Muscle of leg (tissue), 3 donors: ENCODE measurements at regions not wholly inside any gene's neighbourhood (a gene's known extent, or its start where the extent isn't known, plus 50 kb on each side); places are given as distances from the start of the nearest gene placed in this dataset.
A peak's percentile ranks its signal among the peaks of the same experiment; 100 is the strongest.
"Not testable (repeated sequence)": the region's sequence is repeated elsewhere in the genome, so short reads cannot be mapped to it uniquely, and the experiment has no call there.

Experiments
- DNase-seq: peaks from one replicate; pipeline ENCODE4 v3.0.0; 2013
- H3K27ac ChIP-seq: one replicate; pipeline ENCODE4 v1.5.1; 2013; ENCODE audit warnings: mild to moderate bottlenecking, low read length, control low read depth
- H3K27me3 ChIP-seq: one replicate; pipeline ENCODE4 v1.6.1; 2013; ENCODE audit warnings: low read length; ENCODE audit not compliant: control insufficient read depth, insufficient read depth
- H3K36me3 ChIP-seq: one replicate; pipeline ENCODE4 v1.6.1; 2013; ENCODE audit warnings: low read length; ENCODE audit not compliant: control insufficient read depth, insufficient read depth
- H3K4me1 ChIP-seq: one replicate; pipeline ENCODE4 v1.6.1; 2013; ENCODE audit warnings: low read length; ENCODE audit not compliant: control insufficient read depth, insufficient read depth
- H3K4me3 ChIP-seq: one replicate; pipeline ENCODE4 v1.5.1; 2013; ENCODE audit warnings: low read length, control low read depth
- H3K9me3 ChIP-seq: replicated peaks from 2 replicates; pipeline ENCODE4 v1.6.1; 2013; ENCODE audit warnings: low read depth, low read length; ENCODE audit not compliant: control insufficient read depth
- WGBS: methylation state at CpG from one replicate; pipeline ENCODE4 v1.1.5; 2013; ENCODE audit warnings: missing lambda C conversion rate; ENCODE audit not compliant: insufficient coverage; 5-methylcytosine and 5-hydroxymethylcytosine counted together

DNA sequence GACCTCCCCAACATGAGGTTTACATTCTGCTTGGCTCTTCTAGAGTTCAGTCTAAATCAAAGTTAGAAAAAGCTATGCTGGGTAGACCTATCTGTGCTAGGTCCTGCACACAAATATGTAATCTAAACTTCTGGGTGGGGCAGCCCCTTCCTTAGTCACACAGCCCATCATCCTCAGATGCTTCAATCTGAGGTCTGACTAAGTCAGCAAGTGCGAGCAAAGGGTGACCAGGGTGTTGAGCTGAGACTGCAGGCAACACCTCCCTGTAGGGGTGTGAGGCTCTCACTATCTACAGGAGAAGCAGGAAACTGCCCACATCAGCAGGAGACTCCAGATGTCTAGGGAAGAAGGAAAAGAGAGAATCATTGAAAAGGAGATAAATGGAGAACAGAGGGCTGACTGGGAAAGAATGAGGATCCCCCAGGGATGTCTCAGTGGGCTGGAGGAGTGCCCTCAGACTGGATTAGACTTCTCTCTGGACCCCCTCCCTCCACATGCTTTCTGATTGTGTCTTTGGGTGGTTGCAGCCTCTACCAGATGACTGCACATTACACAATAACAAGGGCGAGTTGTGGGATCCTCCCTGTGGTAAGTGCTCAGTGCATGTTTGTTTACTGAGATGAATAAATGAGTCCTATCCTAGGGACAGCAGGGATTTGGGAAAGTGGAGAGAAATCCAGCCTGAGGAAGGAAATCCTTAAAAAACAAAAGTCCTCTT lies 266.2 kb upstream of the PLET1 start:
- Histone ChIP-seq H3K4me1 (peaks cover 25% of the 10 kb centered on the region), H3K27ac (no peak overlapping the region), H3K9me3 (no peaks in the 10 kb centered on the region), H3K27me3 (peaks cover 9% of the 10 kb centered on the region), H3K4me3 (no peak overlapping the region), H3K36me3 (no peaks in the 10 kb centered on the region)
- no peak for DNase-seq
- no CpG with 5 or more reads among the region's 2 CpGs for WGBS

DNA sequence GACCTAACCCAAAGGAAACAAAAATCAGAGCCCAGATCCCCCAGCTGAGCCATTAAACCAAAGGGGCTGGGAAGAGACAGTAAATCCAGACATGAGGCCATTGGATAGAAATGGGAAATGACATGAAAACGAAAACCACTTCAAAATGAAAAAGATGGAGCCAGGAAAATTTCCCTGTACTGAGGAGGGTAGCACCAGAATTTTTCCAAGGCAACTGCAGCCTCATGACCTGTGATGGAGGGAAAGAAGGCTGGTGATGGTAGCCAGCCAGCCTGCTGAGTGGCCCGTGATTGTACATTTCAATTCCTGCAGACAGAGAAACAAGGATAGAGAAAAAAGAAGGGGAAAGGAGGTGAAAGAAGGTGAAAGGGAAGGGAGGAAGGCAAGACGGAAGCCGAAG lies 268.4 kb upstream of the PLET1 start:
- peaks cover 23% of the 10 kb centered on the region for H3K4me1 ChIP-seq
- peaks cover 18% of the 10 kb centered on the region for H3K27me3 ChIP-seq
- no peak overlapping the region for H3K4me3 ChIP-seq
- DNase-seq, result no peak
- no peak overlapping the region for H3K27ac ChIP-seq
- no peaks in the 10 kb centered on the region for H3K9me3 ChIP-seq
- 100% methylated on average over 1 of the region's 4 CpGs for WGBS
- no peaks in the 10 kb centered on the region for H3K36me3 ChIP-seq

DNA sequence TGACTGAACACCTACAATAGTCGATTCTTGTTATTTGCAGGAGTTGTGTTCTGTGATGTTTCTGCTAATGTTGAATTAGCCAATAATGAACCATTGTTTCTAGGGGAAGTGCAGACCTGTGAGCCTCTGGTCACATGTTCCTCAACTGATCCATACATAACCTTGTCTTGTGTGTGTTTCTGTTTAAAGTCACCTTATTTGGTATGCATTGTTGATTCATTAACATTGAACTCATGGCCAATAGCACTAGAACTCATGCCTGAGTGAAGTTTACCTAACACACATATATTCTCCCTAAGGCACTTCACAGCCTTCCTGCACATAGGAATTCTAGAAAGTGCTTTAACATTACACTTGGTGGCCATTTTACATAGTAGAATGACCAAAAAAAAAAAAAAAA lies 271.8 kb upstream of the PLET1 start:
- H3K27me3 ChIP-seq, result peaks cover 23% of the 10 kb centered on the region
- no CpG with 5 or more reads among the region's 1 CpG for WGBS

DNA sequence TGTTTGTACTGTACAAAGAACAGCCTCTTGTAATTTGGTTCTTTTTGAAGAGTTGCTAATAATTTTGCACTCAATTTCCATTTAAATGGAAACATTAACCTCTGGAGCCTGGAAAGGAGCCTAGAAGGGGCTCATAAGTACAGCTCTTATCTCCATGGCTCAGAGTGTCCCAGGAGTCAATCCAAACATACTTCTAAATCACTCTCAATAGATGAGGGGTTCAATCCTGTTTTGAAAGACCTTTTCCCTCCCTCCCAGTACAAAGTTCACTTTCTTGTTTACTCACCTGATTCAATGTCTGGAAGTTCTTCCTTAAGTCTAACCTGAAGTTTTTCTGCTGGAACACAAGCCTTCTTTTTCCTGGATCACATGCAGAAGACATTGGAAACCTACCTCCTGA lies 273.0 kb upstream of the PLET1 start:
- Histone ChIP-seq H3K36me3 (no peaks in the 10 kb centered on the region), H3K9me3 (no peaks in the 10 kb centered on the region), H3K4me1 (peaks cover 4% of the 10 kb centered on the region), H3K27me3 (peaks cover 23% of the 10 kb centered on the region), H3K4me3 (no peak overlapping the region), H3K27ac (no peak overlapping the region)
- DNase-seq, result no peak

More for the DNA sequence above, 271.8 kb upstream of the PLET1 start:
- DNase-seq, result no peak
- Histone ChIP-seq H3K4me3 (no peak overlapping the region), H3K36me3 (no peaks in the 10 kb centered on the region), H3K4me1 (no peaks in the 10 kb centered on the region), H3K27ac (no peak overlapping the region), H3K9me3 (no peaks in the 10 kb centered on the region)

DNA sequence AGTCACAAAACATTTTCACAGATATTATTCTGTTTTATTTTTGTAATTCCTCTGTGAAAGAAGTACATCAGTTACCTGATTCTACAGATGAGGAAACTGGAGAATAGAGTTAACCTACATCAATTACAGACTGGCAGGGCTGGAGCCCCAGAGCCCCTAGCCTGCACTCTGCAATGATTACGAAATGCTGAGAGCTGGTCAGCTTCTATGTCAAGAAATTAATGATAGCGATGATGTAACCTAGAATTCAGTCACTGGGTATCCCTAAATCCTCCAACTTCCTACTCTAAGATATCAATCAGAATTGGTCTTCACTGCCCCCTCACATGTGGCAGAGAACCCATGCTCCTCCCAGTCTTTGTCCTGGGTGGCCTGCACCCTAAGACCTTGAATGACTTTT lies 273.5 kb upstream of the PLET1 start:
- 100% methylated on average over 1 of the region's 2 CpGs for WGBS

DNA sequence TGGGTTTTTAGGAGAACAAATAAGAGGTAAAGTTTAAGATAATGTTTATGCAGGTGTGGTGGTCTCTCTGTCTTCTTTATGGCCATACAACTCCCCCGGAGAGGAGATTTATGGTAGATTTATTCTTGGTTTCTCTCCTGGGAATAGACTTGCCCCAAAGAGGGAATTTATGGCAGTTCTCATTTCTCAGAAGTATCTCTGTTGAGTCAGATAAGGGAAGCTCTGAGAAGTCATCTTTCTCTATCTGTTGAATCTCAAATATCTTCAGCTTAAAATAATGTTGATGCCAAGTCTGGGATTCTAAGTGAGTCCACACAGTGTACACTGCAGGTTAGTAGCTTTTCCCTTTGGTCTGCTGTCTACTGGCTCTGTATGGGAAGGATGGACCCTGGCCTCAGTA lies 276.4 kb upstream of the PLET1 start:
- Histone ChIP-seq H3K27me3 (peaks cover 17% of the 10 kb centered on the region), H3K4me3 (no peak overlapping the region), H3K36me3 (no peaks in the 10 kb centered on the region), H3K9me3 (no peaks in the 10 kb centered on the region), H3K27ac (no peak overlapping the region), H3K4me1 (peaks cover 16% of the 10 kb centered on the region)
- no peak for DNase-seq
- WGBS, result no CpG with 5 or more reads among the region's 1 CpG

More for the DNA sequence above, 273.5 kb upstream of the PLET1 start:
- Histone ChIP-seq H3K9me3 (no peaks in the 10 kb centered on the region), H3K4me1 (peaks cover 9% of the 10 kb centered on the region), H3K27me3 (peaks cover 21% of the 10 kb centered on the region), H3K4me3 (no peak overlapping the region), H3K36me3 (no peaks in the 10 kb centered on the region), H3K27ac (no peak overlapping the region)
- DNase-seq, result no peak

DNA sequence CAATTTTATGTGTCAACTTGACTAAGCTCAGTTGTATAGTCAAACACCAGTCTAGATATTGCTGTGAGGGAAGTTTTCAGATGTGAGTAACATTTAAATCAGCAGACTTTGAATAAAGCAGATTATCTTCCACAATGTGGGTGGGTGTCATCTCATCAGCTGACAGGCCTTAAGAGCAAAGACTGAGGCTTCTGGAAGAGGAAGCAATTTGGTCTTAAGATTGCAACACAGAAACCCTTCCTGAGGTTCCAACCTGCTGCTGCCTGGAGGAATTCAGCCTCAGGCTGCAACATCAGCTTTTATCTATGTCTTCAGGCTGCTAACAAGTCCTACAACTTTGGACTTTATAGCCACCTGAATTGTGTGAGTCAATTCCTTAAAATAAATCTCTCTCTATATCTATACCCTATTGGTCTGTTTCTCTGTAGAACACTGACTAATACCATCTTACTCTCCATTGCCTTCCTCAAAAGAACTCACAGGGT lies 277.2 kb upstream of the PLET1 start:
- Histone ChIP-seq H3K4me1 (peaks cover 18% of the 10 kb centered on the region), H3K27me3 (peaks cover 16% of the 10 kb centered on the region), H3K36me3 (no peaks in the 10 kb centered on the region), H3K4me3 (no peak overlapping the region), H3K9me3 (no peaks in the 10 kb centered on the region), H3K27ac (no peak overlapping the region)
- no peak for DNase-seq

DNA sequence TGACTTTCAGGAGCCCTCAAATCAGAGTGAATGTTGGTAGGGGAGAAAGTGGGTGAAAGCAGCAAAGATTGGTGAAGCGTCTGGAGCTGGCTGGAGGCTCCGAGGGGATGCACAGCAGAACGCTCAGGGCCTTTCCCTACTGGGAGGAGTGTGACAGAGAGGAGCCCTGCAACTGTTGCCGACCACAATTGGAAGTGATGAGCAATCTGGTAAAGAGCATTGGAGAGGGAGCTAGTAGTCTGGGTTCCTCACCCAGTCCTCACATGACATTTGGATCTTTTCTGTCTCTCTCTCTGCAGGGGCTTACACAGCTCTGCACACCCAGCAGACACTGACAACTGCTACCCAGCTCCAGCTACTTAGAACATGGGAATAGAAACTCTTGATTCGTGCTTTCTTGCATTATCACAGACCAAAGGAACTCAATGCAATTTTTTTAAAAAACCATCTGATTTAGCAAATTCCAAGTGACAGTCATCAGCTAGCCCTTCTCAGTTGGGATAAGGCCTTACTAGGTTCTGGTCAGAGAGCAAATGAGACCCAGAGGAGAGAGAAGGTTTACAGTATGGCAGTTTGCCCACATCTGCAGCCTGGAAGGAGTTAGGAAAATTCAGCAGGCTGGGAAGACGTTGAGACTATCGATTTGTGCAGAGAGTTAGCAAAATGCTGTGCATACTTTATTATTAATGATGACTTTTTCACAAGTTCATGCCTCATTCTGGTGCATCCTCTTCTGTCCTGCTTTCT lies 278.0 kb upstream of the PLET1 start:
- DNase-seq, result peak; percentile 80
- H3K4me3 ChIP-seq, result no peak overlapping the region
- H3K9me3 ChIP-seq, result no peaks in the 10 kb centered on the region
- WGBS, result 46% methylated on average over 5 of the region's 7 CpGs
- H3K27me3 ChIP-seq, result peaks cover 11% of the 10 kb centered on the region
- no peak overlapping the region for H3K27ac ChIP-seq
- no peaks in the 10 kb centered on the region for H3K36me3 ChIP-seq
- peaks cover 18% of the 10 kb centered on the region for H3K4me1 ChIP-seq

DNA sequence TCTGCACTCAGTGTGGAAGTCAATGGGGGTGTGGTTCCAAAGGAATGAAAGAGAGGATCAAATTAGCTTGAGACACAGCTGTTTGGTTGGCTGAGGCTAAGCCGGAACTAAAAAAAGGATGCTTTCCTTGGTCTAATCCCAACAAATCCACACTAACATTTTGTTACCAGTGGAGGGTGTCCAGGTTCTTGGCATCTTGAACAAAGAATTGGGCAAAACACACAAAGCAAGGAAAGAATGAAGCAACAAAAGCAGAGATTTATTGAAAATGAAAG lies 278.6 kb upstream of the PLET1 start:
- H3K27ac ChIP-seq, H3K9me3 ChIP-seq, H3K27me3 ChIP-seq, H3K4me3 ChIP-seq, H3K36me3 ChIP-seq: not testable (repeated sequence)
- DNase-seq, result peak; percentile 79
- peaks cover 18% of the 10 kb centered on the region for H3K4me1 ChIP-seq
- no CpG with 5 or more reads among the region's 1 CpG for WGBS

DNA sequence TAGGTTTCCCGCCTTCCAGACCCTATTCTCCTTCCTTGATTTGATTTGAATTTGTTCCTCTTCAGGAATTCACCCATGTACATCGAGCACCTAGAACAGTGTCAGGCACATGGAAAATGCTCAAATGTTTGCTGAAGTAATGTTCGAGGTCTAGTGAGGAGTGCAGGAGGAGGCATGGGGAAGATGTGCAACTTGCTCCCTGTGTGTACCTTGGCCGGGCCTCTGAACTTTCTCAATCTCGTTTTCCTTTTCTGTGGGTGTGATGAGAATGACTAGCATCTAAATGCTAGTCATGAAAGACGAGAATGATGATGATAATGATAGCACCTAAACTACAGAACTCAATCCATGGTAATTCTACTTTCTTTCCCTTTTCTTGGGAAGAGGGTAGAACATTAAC lies 279.1 kb upstream of the PLET1 start:
- H3K4me1 ChIP-seq, result peaks cover 18% of the 10 kb centered on the region
- no peak overlapping the region for H3K4me3 ChIP-seq
- H3K27ac ChIP-seq, result no peak overlapping the region
- H3K9me3 ChIP-seq, result no peaks in the 10 kb centered on the region
- 95% methylated on average over 2 of the region's 6 CpGs for WGBS
- peaks cover 3% of the 10 kb centered on the region for H3K27me3 ChIP-seq
- no peak for DNase-seq
- H3K36me3 ChIP-seq, result no peaks in the 10 kb centered on the region
